ENCODE measurements at regions not wholly inside any gene's neighbourhood (a gene's known extent, or its start where the extent isn't known, plus 50 kb on each side); places are given as distances from the start of the nearest gene placed in this dataset.

DNA sequence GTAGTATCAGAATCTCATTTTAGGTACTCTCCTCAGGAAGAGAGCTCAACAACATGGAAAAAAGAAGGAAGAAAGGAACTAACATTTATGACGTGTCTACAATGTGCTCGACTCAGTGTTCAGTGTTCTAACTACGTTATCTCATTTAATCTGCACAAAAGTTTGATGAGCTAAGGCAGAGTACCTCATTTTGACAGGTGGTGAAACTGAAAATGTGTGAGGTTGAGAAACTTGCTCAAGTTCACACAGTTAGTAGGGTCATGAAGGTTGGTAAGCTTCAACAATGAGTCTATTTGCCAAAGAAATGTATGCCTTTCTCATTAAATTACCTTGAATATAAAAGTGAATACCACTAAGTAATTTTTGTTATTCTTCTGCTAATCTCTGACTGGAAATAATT lies 165.1 kb downstream of the CAAP1 start:
- TF ChIP-seq CTCF (conservative IDR thresholded peaks at IDR 0.05; ENCODE audit: low read depth, low read length) (no peak), EZH2 (IDR thresholded peaks at IDR 0.05; ENCODE audit: borderline replicate concordance, low read depth, low read length, poor library complexity, severe bottlenecking) (no peak)

Data from A673 (cell line).